GM23338 (cell line): ENCODE measurements at regions not wholly inside any gene's neighbourhood (a gene's known extent, or its start where the extent isn't known, plus 50 kb on each side); places are given as distances from the start of the nearest gene placed in this dataset.

Experiments
- ATAC-seq: fragments of 200-7000 bp; cut with Tn5 transposase; 3 replicates; pipeline ENCODE4 v1.9.1; 2020
- DNase-seq: peaks from one replicate; pipeline ENCODE4 v3.0.0-alpha.2; 2015; ENCODE audit warnings: low spot score
- H2AFZ ChIP-seq: fragments of 200-600 bp; sonication (generic); 2 replicates; pipeline ENCODE4 v1.8.0; 2016; ENCODE audit warnings: antibody characterized with exemption, mild to moderate bottlenecking, moderate library complexity
- H3F3A ChIP-seq: fragments of 200-600 bp; sonication (generic); replicated peaks from 2 replicates; pipeline ENCODE4 v1.8.0; 2017; ENCODE audit warnings: antibody characterized with exemption, mixed run types, low read depth
- H3K27ac ChIP-seq: fragments of 200-600 bp; sonication (generic); 2 replicates; pipeline ENCODE4 v1.6.1; 2016; ENCODE audit warnings: low read depth
- H3K27me3 ChIP-seq: fragments of 200-600 bp; sonication (generic); 2 replicates; pipeline ENCODE4 v1.8.0; 2016; ENCODE audit warnings: mild to moderate bottlenecking, mixed run types, moderate library complexity; ENCODE audit not compliant: insufficient read depth
- H3K36me3 ChIP-seq: fragments of 200-600 bp; sonication (generic); 2 replicates; pipeline ENCODE4 v1.8.0; 2016; ENCODE audit warnings: mild to moderate bottlenecking; ENCODE audit not compliant: insufficient read depth
- H3K4me1 ChIP-seq: fragments of 200-600 bp; sonication (generic); 2 replicates; pipeline ENCODE4 v1.8.0; 2016; ENCODE audit warnings: mild to moderate bottlenecking, moderate library complexity; ENCODE audit not compliant: insufficient read depth
- H3K4me2 ChIP-seq: fragments of 200-600 bp; sonication (generic); 2 replicates; pipeline ENCODE4 v1.7.1; 2017; ENCODE audit warnings: mixed run types
- H3K4me3 ChIP-seq: fragments of 200-600 bp; sonication (generic); 2 replicates; pipeline ENCODE4 v1.6.1; 2016; ENCODE audit warnings: mixed run types
- H3K79me2 ChIP-seq: fragments of 200-600 bp; sonication (generic); replicated peaks from 2 replicates; pipeline ENCODE4 v1.8.0; 2017; ENCODE audit warnings: mild to moderate bottlenecking; ENCODE audit not compliant: insufficient read depth
- H3K9me2 ChIP-seq: fragments of 200-600 bp; sonication (generic); 2 replicates; pipeline ENCODE4 v1.8.0; 2017; ENCODE audit not compliant: insufficient read depth
- H4K20me1 ChIP-seq: fragments of 200-600 bp; sonication (generic); replicated peaks from 2 replicates; pipeline ENCODE4 v1.8.0; 2017; ENCODE audit warnings: mild to moderate bottlenecking; ENCODE audit not compliant: insufficient read depth
- H3K27ac Mint-ChIP-seq: 2 replicates; pipeline ENCODE4 v1.8.0; 2020; ENCODE audit warnings: inconsistent platforms, mild to moderate bottlenecking, moderate library complexity, mixed read lengths
- H3K27me3 Mint-ChIP-seq: 3 replicates; pipeline ENCODE4 v1.8.0; 2022; ENCODE audit warnings: low read depth, mild to moderate bottlenecking, moderate library complexity, mixed read lengths, inconsistent platforms; ENCODE audit not compliant: insufficient read depth, poor library complexity
- H3K36me3 Mint-ChIP-seq: 3 replicates; pipeline ENCODE4 v1.8.0; 2021; ENCODE audit warnings: low read depth, mild to moderate bottlenecking, inconsistent platforms, moderate library complexity, mixed read lengths
- H3K4me1 Mint-ChIP-seq: 3 replicates; pipeline ENCODE4 v1.8.0; 2020; ENCODE audit warnings: mild to moderate bottlenecking, inconsistent platforms, mixed read lengths
- H3K4me3 Mint-ChIP-seq: 3 replicates; pipeline ENCODE4 v1.8.0; 2021; ENCODE audit warnings: moderate library complexity, mild to moderate bottlenecking, inconsistent platforms, mixed read lengths
- H3K9me3 Mint-ChIP-seq: 3 replicates; pipeline ENCODE4 v1.8.0; 2020; ENCODE audit warnings: moderate library complexity, mild to moderate bottlenecking, inconsistent platforms, mixed read lengths
- CREB1 ChIP-seq: fragments of 250-450 bp; sonication (Bioruptor Pico); IDR thresholded peaks from 2 replicates; pipeline ENCODE4 v1.5.0; 2020; ENCODE audit warnings: low read depth, mild to moderate bottlenecking, moderate library complexity
- ETS1 ChIP-seq: IDR thresholded peaks from 2 replicates; pipeline ENCODE4 v1.6.1; 2016; ENCODE audit warnings: antibody characterized with exemption
- EZH2 ChIP-seq: fragments of 200-600 bp; sonication (generic); IDR thresholded peaks from one replicate; pipeline ENCODE4 v1.8.0; 2017; ENCODE audit warnings: antibody characterized with exemption, mild to moderate bottlenecking, low read depth; ENCODE audit not compliant: unreplicated experiment
- EZH2phosphoT487 ChIP-seq: fragments of 200-600 bp; sonication (generic); IDR thresholded peaks from one replicate; pipeline ENCODE4 v1.8.1; 2018; ENCODE audit warnings: antibody characterized with exemption; ENCODE audit not compliant: unreplicated experiment
- JUNB ChIP-seq: IDR thresholded peaks from one replicate; pipeline ENCODE4 v1.6.1; 2016; ENCODE audit warnings: antibody characterized with exemption; ENCODE audit not compliant: unreplicated experiment
- NANOG ChIP-seq: IDR thresholded peaks from 2 replicates; pipeline ENCODE4 v1.6.1; 2016; ENCODE audit warnings: antibody characterized with exemption, borderline replicate concordance
- POLR2AphosphoS5 ChIP-seq: IDR thresholded peaks from 2 replicates; pipeline ENCODE4 v1.6.1; 2016; ENCODE audit warnings: antibody characterized with exemption, low read depth
- STAT1 ChIP-seq: IDR thresholded peaks from one replicate; pipeline ENCODE4 v1.6.1; 2016; ENCODE audit warnings: antibody characterized with exemption; ENCODE audit not compliant: unreplicated experiment
- ZNF114 ChIP-seq: fragments of 250-450 bp; sonication (Bioruptor Pico); IDR thresholded peaks from 2 replicates; pipeline ENCODE4 v1.5.0; 2020; ENCODE audit warnings: mild to moderate bottlenecking, moderate library complexity
- ZNF331 ChIP-seq: fragments of 250-450 bp; sonication (Bioruptor Pico); IDR thresholded peaks from 2 replicates; pipeline ENCODE4 v1.5.0; 2020; ENCODE audit warnings: low read depth, mild to moderate bottlenecking, moderate library complexity
- TF ChIP-seq, protein P1 (sequence below), 2 experiments: fragments of 200-600 bp in 1 of 2; sonication (generic) in 1 of 2; conservative IDR thresholded peaks; 2 replicates each; pipeline versions ENCODE4 v1.5.1 to v1.6.1; 2016 to 2017; ENCODE audit warnings: antibody characterized with exemption in 2 of 2, low read depth in 2 of 2, mild to moderate bottlenecking in 2 of 2, moderate library complexity in 1 of 2
- TF ChIP-seq, protein P2 (sequence below): fragments of 250-450 bp; sonication (Bioruptor Pico); IDR thresholded peaks from 2 replicates; pipeline ENCODE4 v1.5.0; 2020; ENCODE audit warnings: mild to moderate bottlenecking, moderate library complexity
- TF ChIP-seq, protein P3 (sequence below): IDR thresholded peaks from one replicate; pipeline ENCODE4 v1.6.1; 2018; ENCODE audit warnings: antibody characterized with exemption; ENCODE audit not compliant: unreplicated experiment

GRCh38 chr2:67012165-67012564 is 385.0 kb upstream of the ETAA1 start:
- H4K20me1 ChIP-seq, result no peaks in the 10 kb centered on the region
- H3K79me2 ChIP-seq, result no peaks in the 10 kb centered on the region
- Mint-ChIP-seq H3K4me3 (no peak overlapping the region), H3K9me3 (no peaks in the 10 kb centered on the region), H3K4me1 (peaks cover 6% of the 10 kb centered on the region; the same call in 2 of the 3 replicates), H3K27me3 (peaks cover 4% of the 10 kb centered on the region), H3K27ac (no peak overlapping the region), H3K36me3 (no peaks in the 10 kb centered on the region)
- no peak overlapping the region for H3K4me3 ChIP-seq
- H3K9me2 ChIP-seq, result peaks cover 2% of the 10 kb centered on the region; the same call in 1 of the 2 replicates
- H3K4me1 ChIP-seq, result no peaks in the 10 kb centered on the region
- H3K4me2 ChIP-seq, result no peak overlapping the region
- no peaks in the 10 kb centered on the region for H3F3A ChIP-seq
- H2AFZ ChIP-seq, result peak overlapping the region; percentile 76
- no peaks in the 10 kb centered on the region for H3K27me3 ChIP-seq
- H3K36me3 ChIP-seq, result no peaks in the 10 kb centered on the region
- no peak for ATAC-seq
- no peak overlapping the region for H3K27ac ChIP-seq
- TF ChIP-seq ZNF331 (CRISPR knock-in tag) (no peak), ZNF114 (no peak), ETS1 (no peak), NANOG (no peak), EZH2 (no peak), CREB1 (no peak), EZH2phosphoT487 (no peak), STAT1 (no peak), JUNB (no peak), POLR2AphosphoS5 (no peak)
- TF ChIP-seq, protein P1, sequence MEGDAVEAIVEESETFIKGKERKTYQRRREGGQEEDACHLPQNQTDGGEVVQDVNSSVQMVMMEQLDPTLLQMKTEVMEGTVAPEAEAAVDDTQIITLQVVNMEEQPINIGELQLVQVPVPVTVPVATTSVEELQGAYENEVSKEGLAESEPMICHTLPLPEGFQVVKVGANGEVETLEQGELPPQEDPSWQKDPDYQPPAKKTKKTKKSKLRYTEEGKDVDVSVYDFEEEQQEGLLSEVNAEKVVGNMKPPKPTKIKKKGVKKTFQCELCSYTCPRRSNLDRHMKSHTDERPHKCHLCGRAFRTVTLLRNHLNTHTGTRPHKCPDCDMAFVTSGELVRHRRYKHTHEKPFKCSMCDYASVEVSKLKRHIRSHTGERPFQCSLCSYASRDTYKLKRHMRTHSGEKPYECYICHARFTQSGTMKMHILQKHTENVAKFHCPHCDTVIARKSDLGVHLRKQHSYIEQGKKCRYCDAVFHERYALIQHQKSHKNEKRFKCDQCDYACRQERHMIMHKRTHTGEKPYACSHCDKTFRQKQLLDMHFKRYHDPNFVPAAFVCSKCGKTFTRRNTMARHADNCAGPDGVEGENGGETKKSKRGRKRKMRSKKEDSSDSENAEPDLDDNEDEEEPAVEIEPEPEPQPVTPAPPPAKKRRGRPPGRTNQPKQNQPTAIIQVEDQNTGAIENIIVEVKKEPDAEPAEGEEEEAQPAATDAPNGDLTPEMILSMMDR (conservative IDR thresholded peaks at IDR 0.05; ENCODE audit: low read depth in 2 of 2), result no peak
- TF ChIP-seq, protein P2, sequence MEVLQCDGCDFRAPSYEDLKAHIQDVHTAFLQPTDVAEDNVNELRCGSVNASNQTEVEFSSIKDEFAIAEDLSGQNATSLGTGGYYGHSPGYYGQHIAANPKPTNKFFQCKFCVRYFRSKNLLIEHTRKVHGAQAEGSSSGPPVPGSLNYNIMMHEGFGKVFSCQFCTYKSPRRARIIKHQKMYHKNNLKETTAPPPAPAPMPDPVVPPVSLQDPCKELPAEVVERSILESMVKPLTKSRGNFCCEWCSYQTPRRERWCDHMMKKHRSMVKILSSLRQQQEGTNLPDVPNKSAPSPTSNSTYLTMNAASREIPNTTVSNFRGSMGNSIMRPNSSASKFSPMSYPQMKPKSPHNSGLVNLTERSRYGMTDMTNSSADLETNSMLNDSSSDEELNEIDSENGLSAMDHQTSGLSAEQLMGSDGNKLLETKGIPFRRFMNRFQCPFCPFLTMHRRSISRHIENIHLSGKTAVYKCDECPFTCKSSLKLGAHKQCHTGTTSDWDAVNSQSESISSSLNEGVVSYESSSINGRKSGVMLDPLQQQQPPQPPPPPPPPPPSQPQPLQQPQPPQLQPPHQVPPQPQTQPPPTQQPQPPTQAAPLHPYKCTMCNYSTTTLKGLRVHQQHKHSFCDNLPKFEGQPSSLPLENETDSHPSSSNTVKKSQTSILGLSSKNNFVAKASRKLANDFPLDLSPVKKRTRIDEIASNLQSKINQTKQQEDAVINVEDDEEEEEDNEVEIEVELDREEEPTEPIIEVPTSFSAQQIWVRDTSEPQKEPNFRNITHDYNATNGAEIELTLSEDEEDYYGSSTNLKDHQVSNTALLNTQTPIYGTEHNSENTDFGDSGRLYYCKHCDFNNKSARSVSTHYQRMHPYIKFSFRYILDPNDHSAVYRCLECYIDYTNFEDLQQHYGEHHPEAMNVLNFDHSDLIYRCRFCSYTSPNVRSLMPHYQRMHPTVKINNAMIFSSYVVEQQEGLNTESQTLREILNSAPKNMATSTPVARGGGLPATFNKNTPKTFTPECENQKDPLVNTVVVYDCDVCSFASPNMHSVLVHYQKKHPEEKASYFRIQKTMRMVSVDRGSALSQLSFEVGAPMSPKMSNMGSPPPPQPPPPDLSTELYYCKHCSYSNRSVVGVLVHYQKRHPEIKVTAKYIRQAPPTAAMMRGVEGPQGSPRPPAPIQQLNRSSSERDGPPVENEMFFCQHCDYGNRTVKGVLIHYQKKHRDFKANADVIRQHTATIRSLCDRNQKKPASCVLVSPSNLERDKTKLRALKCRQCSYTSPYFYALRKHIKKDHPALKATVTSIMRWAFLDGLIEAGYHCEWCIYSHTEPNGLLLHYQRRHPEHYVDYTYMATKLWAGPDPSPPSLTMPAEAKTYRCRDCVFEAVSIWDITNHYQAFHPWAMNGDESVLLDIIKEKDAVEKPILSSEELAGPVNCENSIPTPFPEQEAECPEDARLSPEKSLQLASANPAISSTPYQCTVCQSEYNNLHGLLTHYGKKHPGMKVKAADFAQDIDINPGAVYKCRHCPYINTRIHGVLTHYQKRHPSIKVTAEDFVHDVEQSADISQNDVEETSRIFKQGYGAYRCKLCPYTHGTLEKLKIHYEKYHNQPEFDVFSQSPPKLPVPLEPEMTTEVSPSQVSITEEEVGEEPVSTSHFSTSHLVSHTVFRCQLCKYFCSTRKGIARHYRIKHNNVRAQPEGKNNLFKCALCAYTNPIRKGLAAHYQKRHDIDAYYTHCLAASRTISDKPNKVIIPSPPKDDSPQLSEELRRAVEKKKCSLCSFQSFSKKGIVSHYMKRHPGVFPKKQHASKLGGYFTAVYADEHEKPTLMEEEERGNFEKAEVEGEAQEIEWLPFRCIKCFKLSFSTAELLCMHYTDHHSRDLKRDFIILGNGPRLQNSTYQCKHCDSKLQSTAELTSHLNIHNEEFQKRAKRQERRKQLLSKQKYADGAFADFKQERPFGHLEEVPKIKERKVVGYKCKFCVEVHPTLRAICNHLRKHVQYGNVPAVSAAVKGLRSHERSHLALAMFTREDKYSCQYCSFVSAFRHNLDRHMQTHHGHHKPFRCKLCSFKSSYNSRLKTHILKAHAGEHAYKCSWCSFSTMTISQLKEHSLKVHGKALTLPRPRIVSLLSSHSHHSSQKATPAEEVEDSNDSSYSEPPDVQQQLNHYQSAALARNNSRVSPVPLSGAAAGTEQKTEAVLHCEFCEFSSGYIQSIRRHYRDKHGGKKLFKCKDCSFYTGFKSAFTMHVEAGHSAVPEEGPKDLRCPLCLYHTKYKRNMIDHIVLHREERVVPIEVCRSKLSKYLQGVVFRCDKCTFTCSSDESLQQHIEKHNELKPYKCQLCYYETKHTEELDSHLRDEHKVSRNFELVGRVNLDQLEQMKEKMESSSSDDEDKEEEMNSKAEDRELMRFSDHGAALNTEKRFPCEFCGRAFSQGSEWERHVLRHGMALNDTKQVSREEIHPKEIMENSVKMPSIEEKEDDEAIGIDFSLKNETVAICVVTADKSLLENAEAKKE (CRISPR knock-in tag), result no peak
- TF ChIP-seq, protein P3, sequence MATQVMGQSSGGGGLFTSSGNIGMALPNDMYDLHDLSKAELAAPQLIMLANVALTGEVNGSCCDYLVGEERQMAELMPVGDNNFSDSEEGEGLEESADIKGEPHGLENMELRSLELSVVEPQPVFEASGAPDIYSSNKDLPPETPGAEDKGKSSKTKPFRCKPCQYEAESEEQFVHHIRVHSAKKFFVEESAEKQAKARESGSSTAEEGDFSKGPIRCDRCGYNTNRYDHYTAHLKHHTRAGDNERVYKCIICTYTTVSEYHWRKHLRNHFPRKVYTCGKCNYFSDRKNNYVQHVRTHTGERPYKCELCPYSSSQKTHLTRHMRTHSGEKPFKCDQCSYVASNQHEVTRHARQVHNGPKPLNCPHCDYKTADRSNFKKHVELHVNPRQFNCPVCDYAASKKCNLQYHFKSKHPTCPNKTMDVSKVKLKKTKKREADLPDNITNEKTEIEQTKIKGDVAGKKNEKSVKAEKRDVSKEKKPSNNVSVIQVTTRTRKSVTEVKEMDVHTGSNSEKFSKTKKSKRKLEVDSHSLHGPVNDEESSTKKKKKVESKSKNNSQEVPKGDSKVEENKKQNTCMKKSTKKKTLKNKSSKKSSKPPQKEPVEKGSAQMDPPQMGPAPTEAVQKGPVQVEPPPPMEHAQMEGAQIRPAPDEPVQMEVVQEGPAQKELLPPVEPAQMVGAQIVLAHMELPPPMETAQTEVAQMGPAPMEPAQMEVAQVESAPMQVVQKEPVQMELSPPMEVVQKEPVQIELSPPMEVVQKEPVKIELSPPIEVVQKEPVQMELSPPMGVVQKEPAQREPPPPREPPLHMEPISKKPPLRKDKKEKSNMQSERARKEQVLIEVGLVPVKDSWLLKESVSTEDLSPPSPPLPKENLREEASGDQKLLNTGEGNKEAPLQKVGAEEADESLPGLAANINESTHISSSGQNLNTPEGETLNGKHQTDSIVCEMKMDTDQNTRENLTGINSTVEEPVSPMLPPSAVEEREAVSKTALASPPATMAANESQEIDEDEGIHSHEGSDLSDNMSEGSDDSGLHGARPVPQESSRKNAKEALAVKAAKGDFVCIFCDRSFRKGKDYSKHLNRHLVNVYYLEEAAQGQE, result no peak
- no peak for DNase-seq
